IPS-20b (cell line): ENCODE measurements at regions not wholly inside any gene's neighbourhood (a gene's known extent, or its start where the extent isn't known, plus 50 kb on each side); places are given as distances from the start of the nearest gene placed in this dataset.
"Not testable (repeated sequence)": the region's sequence is repeated elsewhere in the genome, so short reads cannot be mapped to it uniquely, and the experiment has no call there.

ENCODE experiments used
- H3K27ac ChIP-seq: one replicate; pipeline ENCODE4 v1.5.1; 2013; ENCODE audit warnings: low read length
- H3K27me3 ChIP-seq: 2 replicates; pipeline ENCODE4 v1.6.1; 2013; ENCODE audit warnings: mild to moderate bottlenecking, low read length, inconsistent platforms; ENCODE audit not compliant: insufficient read depth
- H3K36me3 ChIP-seq: 2 replicates; pipeline ENCODE4 v1.6.1; 2013; ENCODE audit warnings: low read depth, mild to moderate bottlenecking, inconsistent platforms, low read length, moderate library complexity; ENCODE audit not compliant: insufficient read depth
- H3K4me1 ChIP-seq: 2 replicates; pipeline ENCODE4 v1.6.1; 2013; ENCODE audit warnings: mild to moderate bottlenecking, control low read depth, inconsistent platforms, low read length, moderate library complexity; ENCODE audit not compliant: insufficient read depth
- H3K4me3 ChIP-seq: 2 replicates; pipeline ENCODE4 v1.5.1; 2013; ENCODE audit warnings: mild to moderate bottlenecking, low read length, inconsistent platforms
- H3K9ac ChIP-seq: 2 replicates; pipeline ENCODE4 v1.6.1; 2013; ENCODE audit warnings: low read depth, mild to moderate bottlenecking, inconsistent platforms, low read length, moderate library complexity
- H3K9me3 ChIP-seq: 2 replicates; pipeline ENCODE4 v1.6.1; 2013; ENCODE audit warnings: mild to moderate bottlenecking, low read depth, low read length, inconsistent platforms; ENCODE audit not compliant: insufficient read depth

DNA sequence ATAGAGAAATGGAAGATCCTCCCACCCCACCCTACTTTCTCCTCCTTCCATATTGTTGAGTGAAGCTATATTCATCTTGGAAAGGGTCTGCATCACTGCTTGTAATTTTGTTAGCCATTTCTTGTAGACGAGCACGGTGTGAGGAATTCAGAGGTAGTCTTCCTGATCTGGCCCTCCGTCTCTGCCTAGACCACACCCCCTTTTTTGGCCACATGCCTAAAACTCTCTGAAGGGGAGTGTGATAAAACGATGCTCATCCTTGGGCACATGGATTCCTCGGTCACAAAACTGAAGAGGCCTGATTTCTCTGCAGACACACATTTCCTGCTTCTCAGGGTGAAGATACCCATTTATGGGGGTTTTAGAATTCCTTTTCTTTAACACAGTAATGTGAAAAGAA lies 182.8 kb downstream of the LARP7 start:
- Histone ChIP-seq H3K36me3 (no peaks in the 10 kb centered on the region), H3K27me3 (no peaks in the 10 kb centered on the region), H3K4me1 (peaks cover 7% of the 10 kb centered on the region; the same call in 1 of the 2 replicates), H3K9me3 (no peaks in the 10 kb centered on the region), H3K4me3 (no peak overlapping the region), H3K27ac (no peak overlapping the region), H3K9ac (no peak overlapping the region)

- peaks cover 5% of the 10 kb centered on the region for H3K36me3 ChIP-seq
- H3K9ac ChIP-seq: no peak overlapping the region
- no peak overlapping the region for H3K27ac ChIP-seq
- no peaks in the 10 kb centered on the region for H3K9me3 ChIP-seq
- H3K4me3 ChIP-seq: no peak overlapping the region
- no peaks in the 10 kb centered on the region for H3K27me3 ChIP-seq
- H3K4me1 ChIP-seq: peaks cover 7% of the 10 kb centered on the region; the same call in 1 of the 2 replicates
Measured at GRCh38 chr4:112823156-112823555, 186.2 kb downstream of the LARP7 start.

- Histone ChIP-seq H3K9me3 (peaks cover 1% of the 10 kb centered on the region; the same call in 1 of the 2 replicates), H3K9ac (no peak overlapping the region), H3K36me3 (peaks cover 5% of the 10 kb centered on the region), H3K27ac (no peak overlapping the region), H3K4me3 (no peak overlapping the region), H3K4me1 (peaks cover 4% of the 10 kb centered on the region; the same call in 1 of the 2 replicates), H3K27me3 (no peaks in the 10 kb centered on the region)
Measured at GRCh38 chr4:112823606-112824005, 186.7 kb downstream of the LARP7 start.

DNA sequence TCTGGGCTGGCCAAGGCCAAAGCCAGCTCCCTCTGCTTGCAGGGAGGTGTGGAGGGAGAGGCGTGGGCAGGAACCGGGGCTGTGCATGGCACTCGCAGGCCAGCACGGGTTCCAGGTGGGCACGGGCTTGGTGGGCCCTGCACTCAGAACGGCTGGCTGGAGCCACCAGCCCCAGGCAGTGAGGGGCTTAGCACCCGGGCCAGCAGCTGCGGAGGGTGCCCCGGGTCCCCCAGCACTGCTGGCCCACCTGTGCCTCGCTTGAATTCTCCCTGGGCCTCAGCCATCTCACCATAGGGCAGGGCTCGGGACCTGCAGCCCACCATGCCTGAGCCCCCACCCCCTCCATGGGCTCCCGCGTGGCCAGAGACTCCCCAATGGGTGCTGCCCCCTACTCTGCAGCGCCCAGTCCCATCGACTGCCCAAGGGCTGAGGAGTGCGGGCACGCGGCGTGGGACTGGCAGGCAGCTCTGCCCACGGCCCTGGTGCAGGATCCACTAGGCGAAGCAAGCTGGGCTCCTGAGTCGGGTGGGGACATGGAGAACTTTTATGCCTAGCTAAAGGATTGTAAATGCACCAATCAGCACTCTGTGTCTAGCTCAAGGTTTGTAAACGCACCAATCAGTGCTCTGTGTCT lies 193.9 kb downstream of the LARP7 start:
- Histone ChIP-seq H3K27me3 (no peaks in the 10 kb centered on the region), H3K4me1 (no peaks in the 10 kb centered on the region), H3K4me3 (no peak overlapping the region), H3K27ac (no peak overlapping the region), H3K9ac (no peak overlapping the region), H3K36me3 (peaks cover 5% of the 10 kb centered on the region), H3K9me3 (peaks cover 23% of the 10 kb centered on the region)

DNA sequence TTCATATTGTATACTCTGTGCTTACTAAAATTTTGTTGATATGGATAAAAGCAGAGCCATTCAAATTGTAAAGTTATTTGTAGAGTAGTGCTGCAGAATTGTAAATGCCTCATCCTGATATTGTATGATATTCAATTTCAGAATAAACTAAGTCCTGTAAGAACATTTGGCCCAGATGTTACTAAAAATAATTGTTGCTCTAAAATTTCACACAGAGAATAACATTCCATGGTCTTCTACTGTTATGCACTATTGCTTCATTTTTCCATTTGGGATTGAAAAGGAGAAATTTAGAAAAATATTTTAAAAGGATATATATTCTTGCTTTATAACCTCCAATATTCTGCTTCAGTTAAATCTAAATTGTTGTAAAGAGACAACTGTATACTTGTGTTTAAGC lies 195.6 kb downstream of the LARP7 start:
- H3K4me3 ChIP-seq: no peak overlapping the region
- H3K36me3 ChIP-seq: 0 out of 2 replicates have a peak, but pooled peaks cover 5% of the 10 kb centered on the region
- H3K4me1 ChIP-seq: no peaks in the 10 kb centered on the region
- peaks cover 40% of the 10 kb centered on the region for H3K9me3 ChIP-seq
- no peak overlapping the region for H3K9ac ChIP-seq
- H3K27ac ChIP-seq: no peak overlapping the region
- H3K27me3 ChIP-seq: no peaks in the 10 kb centered on the region

- 0 out of 2 replicates have a peak, but pooled peaks cover 5% of the 10 kb centered on the region for H3K36me3 ChIP-seq
- H3K9me3 ChIP-seq: peaks cover 21% of the 10 kb centered on the region
- no peak overlapping the region for H3K27ac ChIP-seq
- peaks cover 11% of the 10 kb centered on the region; the same call in 1 of the 2 replicates for H3K4me1 ChIP-seq
- no peak overlapping the region for H3K4me3 ChIP-seq
- no peaks in the 10 kb centered on the region for H3K27me3 ChIP-seq
- H3K9ac ChIP-seq: no peak overlapping the region
Measured at GRCh38 chr4:112836895-112837294, 200.0 kb downstream of the LARP7 start.

- not testable (repeated sequence) for H3K27me3 ChIP-seq, H3K4me3 ChIP-seq
- peaks cover 11% of the 10 kb centered on the region; the same call in 1 of the 2 replicates for H3K4me1 ChIP-seq
Measured at GRCh38 chr4:112838015-112838414, 201.1 kb downstream of the LARP7 start.

DNA sequence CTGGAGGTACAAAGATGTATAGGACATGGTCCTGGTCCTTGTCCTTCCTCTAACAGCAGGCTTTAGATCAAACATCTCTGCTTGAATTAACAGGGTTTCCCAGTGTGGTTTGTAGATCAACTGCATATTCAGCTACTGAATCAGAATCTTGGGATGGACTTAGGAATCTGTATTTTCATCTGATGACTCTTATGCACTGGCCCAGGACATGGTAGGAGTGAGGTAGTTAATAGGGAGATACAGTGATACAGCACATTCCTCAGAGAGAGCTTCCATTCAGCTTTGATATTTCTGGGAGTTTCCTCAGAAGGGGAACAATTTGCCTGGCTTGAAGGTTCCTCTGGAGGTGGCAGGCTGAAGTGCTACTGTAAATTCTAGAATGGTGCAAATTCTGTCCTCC lies 203.1 kb downstream of the LARP7 start:
- peaks cover 21% of the 10 kb centered on the region for H3K9me3 ChIP-seq
- no peak overlapping the region for H3K4me3 ChIP-seq
- H3K9ac ChIP-seq: no peak overlapping the region
- H3K4me1 ChIP-seq: peaks cover 11% of the 10 kb centered on the region; the same call in 1 of the 2 replicates
- 0 out of 2 replicates have a peak, but pooled peaks cover 5% of the 10 kb centered on the region for H3K36me3 ChIP-seq
- H3K27ac ChIP-seq: no peak overlapping the region
- H3K27me3 ChIP-seq: no peaks in the 10 kb centered on the region

More at GRCh38 chr4:112838015-112838414, 201.1 kb downstream of the LARP7 start:
- peaks cover 21% of the 10 kb centered on the region for H3K9me3 ChIP-seq
- H3K36me3 ChIP-seq, H3K27ac ChIP-seq, H3K9ac ChIP-seq: not testable (repeated sequence)

DNA sequence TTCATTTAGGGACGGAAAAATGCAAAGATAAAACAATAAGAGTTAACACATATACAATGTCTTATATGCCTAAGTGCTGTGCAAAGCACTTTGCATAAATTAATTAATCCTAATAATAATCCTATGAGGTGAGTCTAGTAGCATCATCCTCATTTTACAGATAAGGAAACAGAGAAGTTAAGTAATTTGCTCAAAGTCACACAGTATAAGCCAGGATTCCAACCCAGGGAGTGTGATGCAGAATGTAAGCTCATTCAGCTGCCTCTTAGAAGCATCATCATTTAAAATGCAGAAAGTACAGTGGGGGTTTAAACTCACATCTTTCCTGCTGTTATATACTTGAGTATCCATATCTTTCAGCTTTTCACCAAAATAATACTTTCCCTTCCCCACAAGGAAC lies 203.7 kb downstream of the LARP7 start:
- no peaks in the 10 kb centered on the region for H3K27me3 ChIP-seq
- H3K27ac ChIP-seq: no peak overlapping the region
- H3K9me3 ChIP-seq: peaks cover 19% of the 10 kb centered on the region
- H3K9ac ChIP-seq: no peak overlapping the region
- H3K36me3 ChIP-seq: 0 out of 2 replicates have a peak, but pooled peaks cover 5% of the 10 kb centered on the region
- no peak overlapping the region for H3K4me3 ChIP-seq
- H3K4me1 ChIP-seq: peaks cover 11% of the 10 kb centered on the region; the same call in 1 of the 2 replicates

DNA sequence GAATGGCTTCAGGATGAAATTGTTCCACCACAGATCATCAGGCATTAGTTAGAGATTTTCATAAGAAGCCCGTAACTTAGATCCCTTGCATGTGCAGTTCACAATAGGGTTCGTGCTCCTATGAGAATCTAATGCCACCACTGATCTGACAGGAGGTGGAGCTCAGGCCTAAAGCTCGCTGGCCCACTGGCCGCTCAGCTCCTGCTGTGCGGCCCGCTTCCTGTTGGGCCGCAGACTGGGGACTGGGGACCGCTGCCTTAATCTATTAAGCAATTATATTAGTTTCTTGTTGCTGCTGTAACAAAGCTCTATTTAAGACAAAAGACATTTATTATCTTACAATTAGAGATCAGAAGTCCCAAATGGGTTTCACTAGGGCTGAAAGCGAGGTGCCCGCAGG lies 205.6 kb downstream of the LARP7 start:
- Histone ChIP-seq H3K9me3 (no peaks in the 10 kb centered on the region; the same call in 1 of the 2 replicates), H3K36me3 (no peaks in the 10 kb centered on the region), H3K9ac (no peak overlapping the region)

DNA sequence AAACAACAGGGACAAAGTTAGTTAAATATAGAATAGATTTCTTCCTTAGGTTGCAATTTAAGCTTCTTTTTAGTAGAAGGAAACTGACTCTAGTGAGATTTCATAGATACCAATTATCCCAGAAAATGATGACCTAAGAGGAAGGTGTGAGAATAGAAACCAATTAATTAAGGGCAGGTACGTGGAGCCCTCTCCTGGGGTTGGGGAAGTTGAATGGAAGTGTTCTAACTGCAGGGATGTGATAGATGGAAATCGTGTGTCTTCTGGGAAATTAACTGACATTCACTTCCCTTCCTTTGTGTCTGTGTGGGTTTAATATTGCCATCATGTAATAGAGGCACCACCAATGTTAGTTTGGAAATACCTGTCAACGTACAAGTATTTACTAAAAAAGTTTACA lies 204.1 kb upstream of the ANK2 start:
- H3K4me3 ChIP-seq: no peak overlapping the region
- H3K9me3 ChIP-seq: no peaks in the 10 kb centered on the region
- no peak overlapping the region for H3K9ac ChIP-seq
- H3K4me1 ChIP-seq: peaks cover 6% of the 10 kb centered on the region; the same call in 1 of the 2 replicates
- H3K36me3 ChIP-seq: no peaks in the 10 kb centered on the region
- no peaks in the 10 kb centered on the region for H3K27me3 ChIP-seq
- no peak overlapping the region for H3K27ac ChIP-seq

More for the DNA sequence above, 205.6 kb downstream of the LARP7 start:
- H3K4me1 ChIP-seq: peaks cover 11% of the 10 kb centered on the region; the same call in 1 of the 2 replicates
- no peaks in the 10 kb centered on the region for H3K27me3 ChIP-seq
- no peak overlapping the region for H3K4me3 ChIP-seq
- H3K27ac ChIP-seq: no peak overlapping the region

DNA sequence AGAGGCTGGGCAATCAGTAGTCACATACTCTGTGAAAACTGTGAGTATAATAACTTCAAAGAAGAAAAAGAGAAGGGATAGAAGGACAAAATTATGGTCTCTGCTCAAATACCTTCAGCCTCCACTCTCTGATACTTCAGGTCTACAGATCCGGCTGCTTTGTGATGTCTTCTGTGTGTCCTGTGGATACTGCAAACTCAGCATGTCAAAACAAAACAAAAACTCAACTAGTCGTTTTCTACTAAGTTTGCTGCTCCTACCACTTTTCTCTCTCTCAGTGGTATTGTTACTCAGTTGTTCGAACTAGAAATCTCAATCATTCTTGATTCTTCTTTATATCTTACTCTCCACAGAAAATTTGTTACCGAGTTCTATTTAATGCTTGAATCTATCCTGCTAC lies 202.4 kb upstream of the ANK2 start:
- no peaks in the 10 kb centered on the region for H3K36me3 ChIP-seq
- H3K9ac ChIP-seq: no peak overlapping the region
- no peak overlapping the region for H3K4me3 ChIP-seq
- no peaks in the 10 kb centered on the region for H3K27me3 ChIP-seq
- H3K27ac ChIP-seq: no peak overlapping the region
- no peaks in the 10 kb centered on the region for H3K9me3 ChIP-seq
- no peaks in the 10 kb centered on the region for H3K4me1 ChIP-seq
